ENCODE measurements at regions not wholly inside any gene's neighbourhood (a gene's known extent, or its start where the extent isn't known, plus 50 kb on each side); places are given as distances from the start of the nearest gene placed in this dataset.

DNA sequence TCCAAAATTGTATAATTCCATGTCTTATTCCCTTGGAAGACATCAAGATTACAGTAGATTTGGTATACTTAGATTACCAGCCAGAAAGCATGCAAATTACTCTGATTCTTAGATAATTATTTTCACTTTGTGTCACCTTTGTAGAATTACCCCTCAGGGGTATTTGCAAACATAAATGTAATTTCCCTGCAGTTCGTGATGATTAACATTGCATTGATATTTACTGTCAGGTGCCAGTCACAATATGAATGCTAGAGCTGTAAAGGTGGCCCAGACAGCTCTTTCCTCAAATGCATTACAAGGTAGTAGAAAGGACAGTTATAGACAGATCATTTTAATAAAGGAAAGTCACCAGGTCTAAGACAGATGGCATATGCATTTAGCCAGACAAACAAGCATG, 1537.5 kb upstream of the PIK3C3 start (continued):
- TF ChIP-seq, protein P1, sequence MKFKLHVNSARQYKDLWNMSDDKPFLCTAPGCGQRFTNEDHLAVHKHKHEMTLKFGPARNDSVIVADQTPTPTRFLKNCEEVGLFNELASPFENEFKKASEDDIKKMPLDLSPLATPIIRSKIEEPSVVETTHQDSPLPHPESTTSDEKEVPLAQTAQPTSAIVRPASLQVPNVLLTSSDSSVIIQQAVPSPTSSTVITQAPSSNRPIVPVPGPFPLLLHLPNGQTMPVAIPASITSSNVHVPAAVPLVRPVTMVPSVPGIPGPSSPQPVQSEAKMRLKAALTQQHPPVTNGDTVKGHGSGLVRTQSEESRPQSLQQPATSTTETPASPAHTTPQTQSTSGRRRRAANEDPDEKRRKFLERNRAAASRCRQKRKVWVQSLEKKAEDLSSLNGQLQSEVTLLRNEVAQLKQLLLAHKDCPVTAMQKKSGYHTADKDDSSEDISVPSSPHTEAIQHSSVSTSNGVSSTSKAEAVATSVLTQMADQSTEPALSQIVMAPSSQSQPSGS (IDR thresholded peaks at IDR 0.05; ENCODE audit: low read length) = no peak

All from H1 (cell line).